ENCODE measurements at regions not wholly inside any gene's neighbourhood (a gene's known extent, or its start where the extent isn't known, plus 50 kb on each side); places are given as distances from the start of the nearest gene placed in this dataset.

- Histone ChIP-seq H3K27me3 (ENCODE audit: control insufficient read depth in 1 of 2, insufficient read depth in 2 of 2, low read length in 2 of 2) (no peaks in the 10 kb centered on the region), H3K9ac (ENCODE audit: insufficient read depth, low read depth, low read length) (no peak overlapping the region), H3K4me2 (ENCODE audit: low read depth, low read length) (no peak overlapping the region), H3K9me3 (ENCODE audit: low read length) (no peaks in the 10 kb centered on the region), H3K4me1 (ENCODE audit: insufficient read depth, low read length) (no peaks in the 10 kb centered on the region), H3K4me3 (replicated peaks in 1 of 3; ENCODE audit: insufficient read depth in 1 of 3, low read depth in 2 of 3, low read length in 3 of 3) (no peak overlapping the region), H3K27ac (ENCODE audit: extremely low read length, insufficient read depth, low read length) (no peak overlapping the region), H4K20me1 (ENCODE audit: insufficient read depth, low read length) (no peaks in the 10 kb centered on the region), H3K79me2 (ENCODE audit: insufficient read depth, low read length) (no peaks in the 10 kb centered on the region), H2AFZ (ENCODE audit: low read length) (no peak overlapping the region), H3K36me3 (replicated peaks in 1 of 2; ENCODE audit: control insufficient read depth in 1 of 2, insufficient read depth in 2 of 2, low read length in 2 of 2) (no peaks in the 10 kb centered on the region)
- FAIRE-seq (no peak), DNase-seq (ENCODE audit: low spot score) (no peak), ATAC-seq (no peak)
- TF ChIP-seq HDAC2 (CRISPR knock-in tag; IDR thresholded peaks at IDR 0.05) (no peak), ZNF180 (CRISPR knock-in tag; IDR thresholded peaks at IDR 0.05; ENCODE audit: borderline replicate concordance, low read depth) (no peak)
- ChIA-PET POLR2A (no interaction called here), CTCF (ENCODE audit: low intra/inter-chr PET ratio, low total read pairs) (no interaction called here)
- intact Hi-C loops (cut with micrococcal nuclease; ENCODE audit: unreplicated experiment) (loop anchor here (2.0 kb wide), 1 partner anchor 43 kb away; no protein-coding TSS in a partner anchor), in situ Hi-C loops (cut with HindIII; ENCODE audit: extremely low pct_ligation_motif_present, low pct_unique_long_range_greater_than_20kb) (no loop called here)
- WGBS (ENCODE audit: low lambda C conversion rate) = 6% methylated on average over 2 of the region's 2 CpGs
- BruUV-seq (replicated peaks) = no TSS peak
Observed at GRCh38 chr16:76023835-76024234, 253.4 kb upstream of the CNTNAP4 start.

GRCh38 chr16:76035689-76036088, 241.5 kb upstream of the CNTNAP4 start:
- in situ Hi-C loops (cut with HindIII; ENCODE audit: extremely low pct_ligation_motif_present, low pct_unique_long_range_greater_than_20kb) (no loop called here), intact Hi-C loops (cut with micrococcal nuclease; ENCODE audit: unreplicated experiment) (no loop called here)
- no peak for DNase-seq (ENCODE audit: low spot score)
- Histone ChIP-seq H2AFZ (ENCODE audit: low read length) (no peak overlapping the region), H3K27me3 (ENCODE audit: control insufficient read depth in 1 of 2, insufficient read depth in 2 of 2, low read length in 2 of 2) (no peaks in the 10 kb centered on the region), H3K9ac (ENCODE audit: insufficient read depth, low read depth, low read length) (no peak overlapping the region), H3K4me2 (ENCODE audit: low read depth, low read length) (no peak overlapping the region), H3K9me3 (ENCODE audit: low read length) (peaks cover 24% of the 10 kb centered on the region; the same call in 1 of the 2 replicates), H4K20me1 (ENCODE audit: insufficient read depth, low read length) (no peaks in the 10 kb centered on the region), H3K79me2 (ENCODE audit: insufficient read depth, low read length) (no peaks in the 10 kb centered on the region), H3K36me3 (replicated peaks in 1 of 2; ENCODE audit: control insufficient read depth in 1 of 2, insufficient read depth in 2 of 2, low read length in 2 of 2) (no peaks in the 10 kb centered on the region), H3K27ac (ENCODE audit: extremely low read length, insufficient read depth, low read length) (no peak overlapping the region), H3K4me3 (replicated peaks in 1 of 3; ENCODE audit: insufficient read depth in 1 of 3, low read depth in 2 of 3, low read length in 3 of 3) (no peak overlapping the region), H3K4me1 (ENCODE audit: insufficient read depth, low read length) (no peaks in the 10 kb centered on the region)
- no peak for ATAC-seq
- FAIRE-seq = no peak
- TF ChIP-seq ZNF101 (CRISPR knock-in tag; IDR thresholded peaks at IDR 0.05; ENCODE audit: borderline replicate concordance, low read depth) = no peak
- ChIA-PET POLR2A (no interaction called here), CTCF (ENCODE audit: low intra/inter-chr PET ratio, low total read pairs) (no interaction called here)
- 9% methylated on average over 2 of the region's 2 CpGs for WGBS (ENCODE audit: low lambda C conversion rate)
- BruUV-seq (replicated peaks) = no TSS peak

All from HepG2 (cell line).